Gastroesophageal sphincter (tissue), 4 donors: ENCODE measurements at regions not wholly inside any gene's neighbourhood (a gene's known extent, or its start where the extent isn't known, plus 50 kb on each side); places are given as distances from the start of the nearest gene placed in this dataset.

Source experiments
- ATAC-seq: fragments of 150-250 bp; one replicate; pipeline ENCODE4 v1.9.1; 2016; ENCODE audit warnings: mild to moderate bottlenecking, moderate library complexity
- H3K27ac ChIP-seq, 4 donors: fragments of 200-600 bp; sonication (generic) in 3 of 4; 1 replicate in 3 of 4; 2 replicates in 1 of 4; pipeline ENCODE4 v1.5.1; 2016 to 2019
- H3K27me3 ChIP-seq: fragments of 200-600 bp; sonication (generic); one replicate; pipeline ENCODE4 v1.5.1; 2019
- H3K36me3 ChIP-seq, 2 donors: fragments of 200-600 bp; sonication (generic); one replicate each; pipeline ENCODE4 v1.5.1; 2019; ENCODE audit warnings: control low read depth in 1 of 2
- H3K4me1 ChIP-seq, 3 donors: fragments of 200-600 bp; sonication (generic); 1 replicate in 2 of 3; 2 replicates in 1 of 3; pipeline ENCODE4 v1.5.1; 2016 to 2019; ENCODE audit warnings: control low read depth in 2 of 3
- H3K4me3 ChIP-seq, 2 donors: fragments of 200-600 bp; sonication (generic); one replicate each; pipeline ENCODE4 v1.5.1; 2019; ENCODE audit warnings: mild to moderate bottlenecking in 1 of 2, moderate library complexity in 1 of 2
- H3K9me3 ChIP-seq, 3 donors: fragments of 200-600 bp; sonication (generic); one replicate each; pipeline ENCODE4 v1.5.1; 2017 to 2019; ENCODE audit warnings: control low read depth in 2 of 3
- EP300 ChIP-seq: sonication (generic); formaldehyde crosslinking; IDR thresholded peaks from one replicate; pipeline ENCODE4 v1.6.1; 2017; ENCODE audit warnings: antibody characterized with exemption, mild to moderate bottlenecking
- POLR2A ChIP-seq, 2 donors: fragments of 450-650 bp; IDR thresholded peaks; one replicate each; pipeline ENCODE4 v1.6.1; 2017; ENCODE audit warnings: antibody characterized with exemption in 2 of 2, mild to moderate bottlenecking in 2 of 2, moderate library complexity in 1 of 2
- POLR2AphosphoS5 ChIP-seq: sonication (generic); formaldehyde crosslinking; IDR thresholded peaks from one replicate; pipeline ENCODE4 v1.6.1; 2017; ENCODE audit warnings: antibody characterized with exemption
- WGBS, 2 donors: methylation state at CpG; one replicate each; pipeline ENCODE4 v1.1.5; 2018; ENCODE audit warnings: low coverage in 1 of 2; 5-methylcytosine and 5-hydroxymethylcytosine counted together
- TF ChIP-seq, protein P1 (sequence below), 4 experiments: fragments of 200-600 bp in 2 of 4; fragments of 450-650 bp in 2 of 4; sonication (generic) in 1 of 4; IDR thresholded peaks; one replicate each; pipeline ENCODE4 v1.5.1; 2017 to 2019; ENCODE audit warnings: antibody characterized with exemption in 4 of 4, mild to moderate bottlenecking in 2 of 4, moderate library complexity in 2 of 4

DNA sequence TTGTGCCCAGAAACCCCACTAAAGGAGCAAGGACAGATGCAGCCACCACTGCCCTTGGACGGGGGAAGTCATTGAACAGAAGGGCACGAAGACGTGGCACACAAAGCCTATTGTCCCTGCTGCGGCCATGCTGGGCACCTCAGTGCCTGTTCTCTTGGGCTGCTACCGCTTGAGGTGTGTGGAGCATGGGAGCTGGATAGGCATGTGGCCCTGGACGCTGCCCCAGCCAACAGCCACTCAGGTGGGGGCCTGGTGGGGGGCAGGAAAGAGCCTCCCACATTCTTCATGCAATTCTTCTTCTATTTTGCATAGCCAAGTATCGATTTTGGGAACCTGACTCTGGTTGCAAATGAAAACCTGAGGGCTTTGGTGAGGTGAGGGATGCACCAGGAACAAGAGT, 337.2 kb downstream of the RPS6KC1 start:
- Histone ChIP-seq H3K4me1 (no peaks in the 10 kb centered on the region), H3K9me3 (peaks cover 0 to 7% (median 0%) of the 10 kb centered on the region in 3 donors), H3K27ac (no peak overlapping the region), H3K36me3 (no peaks in the 10 kb centered on the region), H3K27me3 (no peaks in the 10 kb centered on the region), H3K4me3 (no peak overlapping the region)
- no peak for ATAC-seq
- 75 to 91% methylated on average over 1 to 4 of the region's 7 CpGs for WGBS, 2 donors
- TF ChIP-seq, protein P1, sequence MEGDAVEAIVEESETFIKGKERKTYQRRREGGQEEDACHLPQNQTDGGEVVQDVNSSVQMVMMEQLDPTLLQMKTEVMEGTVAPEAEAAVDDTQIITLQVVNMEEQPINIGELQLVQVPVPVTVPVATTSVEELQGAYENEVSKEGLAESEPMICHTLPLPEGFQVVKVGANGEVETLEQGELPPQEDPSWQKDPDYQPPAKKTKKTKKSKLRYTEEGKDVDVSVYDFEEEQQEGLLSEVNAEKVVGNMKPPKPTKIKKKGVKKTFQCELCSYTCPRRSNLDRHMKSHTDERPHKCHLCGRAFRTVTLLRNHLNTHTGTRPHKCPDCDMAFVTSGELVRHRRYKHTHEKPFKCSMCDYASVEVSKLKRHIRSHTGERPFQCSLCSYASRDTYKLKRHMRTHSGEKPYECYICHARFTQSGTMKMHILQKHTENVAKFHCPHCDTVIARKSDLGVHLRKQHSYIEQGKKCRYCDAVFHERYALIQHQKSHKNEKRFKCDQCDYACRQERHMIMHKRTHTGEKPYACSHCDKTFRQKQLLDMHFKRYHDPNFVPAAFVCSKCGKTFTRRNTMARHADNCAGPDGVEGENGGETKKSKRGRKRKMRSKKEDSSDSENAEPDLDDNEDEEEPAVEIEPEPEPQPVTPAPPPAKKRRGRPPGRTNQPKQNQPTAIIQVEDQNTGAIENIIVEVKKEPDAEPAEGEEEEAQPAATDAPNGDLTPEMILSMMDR (IDR thresholded peaks at IDR 0.05) = no peak
- TF ChIP-seq EP300 (no peak), POLR2AphosphoS5 (no peak), POLR2A (IDR thresholded peaks at IDR 0.05) (no peak)

DNA sequence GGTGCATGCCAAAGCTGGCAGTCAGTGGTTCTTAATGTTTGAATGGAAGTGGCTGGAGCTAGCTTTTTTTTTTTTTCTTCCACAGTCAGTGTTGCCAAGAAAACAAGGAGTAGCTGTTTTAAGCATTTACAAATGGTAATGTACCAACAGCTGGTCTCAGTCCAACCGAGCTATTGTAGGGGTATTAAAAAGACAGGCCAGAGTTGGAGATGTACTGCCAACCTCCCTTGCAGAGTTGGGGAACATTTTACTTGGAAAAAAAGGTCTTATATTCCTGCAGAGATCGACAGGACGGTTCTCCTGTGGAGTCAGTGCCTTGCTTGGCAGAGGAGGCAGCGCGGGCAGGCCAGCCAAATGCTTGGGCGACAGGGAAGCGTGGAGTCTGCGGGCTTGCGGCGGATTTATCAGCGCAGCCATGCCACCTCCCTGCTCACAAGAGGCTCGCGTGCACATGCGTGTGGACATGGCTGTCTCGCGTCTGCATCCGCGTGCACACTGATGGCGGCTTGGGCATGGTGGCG, 338.1 kb downstream of the RPS6KC1 start:
- no peaks in the 10 kb centered on the region for H3K36me3 ChIP-seq
- no peak overlapping the region for H3K4me3 ChIP-seq
- WGBS, 2 donors = 73% methylated on average over 5 of the region's 20 CpGs; no CpG with 5 or more reads in 1 of the 2 donors
- ATAC-seq = no peak
- TF ChIP-seq POLR2AphosphoS5 = no peak
- no peak for TF ChIP-seq EP300
- no peak for TF ChIP-seq POLR2A (IDR thresholded peaks at IDR 0.05)
- TF ChIP-seq, protein P1 (IDR thresholded peaks at IDR 0.05) = no peak
- H3K4me1 ChIP-seq = no peaks in the 10 kb centered on the region
- H3K9me3 ChIP-seq = no peaks in the 10 kb centered on the region
- H3K27ac ChIP-seq = no peak overlapping the region
- H3K27me3 ChIP-seq = no peaks in the 10 kb centered on the region

DNA sequence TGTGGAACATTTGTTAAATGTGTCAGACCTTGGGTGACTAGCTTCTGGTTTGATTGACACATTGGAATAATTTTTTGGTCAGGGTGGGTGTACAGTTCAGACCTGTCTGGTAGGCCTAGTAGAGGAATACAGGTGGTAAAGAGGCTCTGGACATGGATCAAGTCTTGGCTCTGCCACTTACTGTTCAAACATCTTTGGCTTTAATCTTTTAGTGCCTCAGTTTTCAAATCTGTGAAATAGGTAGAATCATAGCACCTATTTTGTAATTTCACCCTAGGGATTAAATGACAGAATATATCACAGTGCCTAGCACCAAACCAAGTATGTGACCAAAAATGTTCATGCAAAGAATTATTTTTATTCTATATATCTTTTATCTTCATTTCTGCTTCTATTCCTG, 340.4 kb downstream of the RPS6KC1 start:
- ATAC-seq = no peak
- no peaks in the 10 kb centered on the region for H3K4me1 ChIP-seq
- no peak overlapping the region for H3K27ac ChIP-seq
- H3K27me3 ChIP-seq = peaks cover 4% of the 10 kb centered on the region
- TF ChIP-seq POLR2A (IDR thresholded peaks at IDR 0.05) = no peak
- TF ChIP-seq, protein P1 (IDR thresholded peaks at IDR 0.05) = no peak
- no peak for TF ChIP-seq EP300
- no peak for TF ChIP-seq POLR2AphosphoS5
- no peaks in the 10 kb centered on the region for H3K9me3 ChIP-seq
- no peak overlapping the region for H3K4me3 ChIP-seq
- no peaks in the 10 kb centered on the region for H3K36me3 ChIP-seq

DNA sequence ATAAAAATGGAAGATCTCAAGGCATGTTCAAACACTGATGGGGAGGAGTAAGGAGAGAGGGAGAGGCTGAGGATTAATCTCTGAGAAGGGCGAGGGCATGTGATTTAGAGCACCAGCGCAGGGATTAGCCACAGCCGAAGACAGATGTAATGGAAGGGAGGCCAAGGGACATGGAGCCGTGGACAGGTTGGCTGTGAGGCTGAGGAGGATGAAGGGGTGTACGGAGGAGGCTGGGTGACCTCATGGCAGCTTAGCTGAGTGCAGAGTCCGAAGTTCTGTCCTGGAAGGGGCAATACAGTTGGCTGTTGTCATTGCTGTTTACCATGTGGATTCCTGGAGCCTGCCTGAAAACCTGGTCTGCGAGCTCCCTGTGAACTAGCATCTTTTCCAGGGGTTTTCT, 342.8 kb downstream of the RPS6KC1 start:
- Histone ChIP-seq H3K4me1 (no peaks in the 10 kb centered on the region), H3K9me3 (no peaks in the 10 kb centered on the region), H3K27ac (no peak overlapping the region), H3K36me3 (no peaks in the 10 kb centered on the region), H3K4me3 (no peak overlapping the region), H3K27me3 (peaks cover 4% of the 10 kb centered on the region)
- 87 to 93% methylated on average over 3 to 7 of the region's 7 CpGs for WGBS, 2 donors
- TF ChIP-seq POLR2AphosphoS5 = no peak
- TF ChIP-seq EP300 = no peak
- TF ChIP-seq POLR2A (IDR thresholded peaks at IDR 0.05) = no peak
- TF ChIP-seq, protein P1 (IDR thresholded peaks at IDR 0.05) = no peak
- ATAC-seq = no peak

DNA sequence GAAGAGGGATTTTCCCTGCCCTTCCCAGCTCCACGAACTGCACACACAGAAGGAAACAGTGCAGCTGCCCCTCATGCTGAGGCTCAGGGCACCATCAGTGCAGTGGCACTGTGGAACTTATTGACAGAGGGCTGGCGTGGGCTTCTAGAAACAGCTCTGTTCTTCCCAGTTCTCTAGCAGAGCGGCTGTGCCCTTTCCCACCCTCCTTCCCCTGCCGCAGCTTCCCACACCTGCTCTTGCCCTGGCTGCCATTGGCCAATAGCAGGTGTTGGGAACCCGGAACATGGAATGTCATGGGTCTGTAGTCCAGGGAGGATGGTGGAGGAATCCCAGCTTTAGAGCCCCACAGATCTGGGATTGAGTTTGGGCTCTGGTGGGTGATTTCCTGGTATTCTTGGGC, 343.8 kb downstream of the RPS6KC1 start:
- Histone ChIP-seq H3K36me3 (no peaks in the 10 kb centered on the region), H3K27me3 (peaks cover 4% of the 10 kb centered on the region), H3K27ac (no peak overlapping the region), H3K4me3 (no peak overlapping the region), H3K4me1 (no peaks in the 10 kb centered on the region), H3K9me3 (no peaks in the 10 kb centered on the region)
- ATAC-seq = no peak
- 80 to 93% methylated on average over 1 to 3 of the region's 5 CpGs for WGBS, 2 donors
- TF ChIP-seq EP300 = no peak
